ENCODE measurements at regions not wholly inside any gene's neighbourhood (a gene's known extent, or its start where the extent isn't known, plus 50 kb on each side); places are given as distances from the start of the nearest gene placed in this dataset.

DNA sequence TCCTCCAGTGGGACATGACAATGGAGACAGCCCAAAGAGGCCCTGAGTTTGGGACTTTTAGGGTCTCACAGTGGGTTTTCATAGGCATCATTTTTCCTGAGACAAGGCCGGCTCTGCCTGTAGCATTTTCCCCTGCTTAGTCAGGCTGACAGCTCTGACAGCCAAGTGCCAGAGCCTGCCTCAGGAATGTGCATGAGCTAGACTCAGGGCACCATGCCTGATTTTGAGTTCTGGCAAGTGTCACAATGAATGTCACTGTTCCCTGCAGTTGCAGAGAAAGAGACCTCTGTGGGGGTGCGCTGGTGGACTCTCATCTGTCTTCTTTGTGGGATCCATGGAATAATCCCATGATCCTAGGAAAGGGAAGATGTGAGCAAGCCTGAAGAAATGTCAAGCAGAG lies 343.3 kb upstream of the TSPY4 start:
- DNase-seq (ENCODE audit: low read depth): peak; percentile 70
- H3K4me3 ChIP-seq (ENCODE audit: low read length): no peak overlapping the region
- no peak for TF ChIP-seq CTCF (conservative IDR thresholded peaks at IDR 0.05; ENCODE audit: low read length)

DNA sequence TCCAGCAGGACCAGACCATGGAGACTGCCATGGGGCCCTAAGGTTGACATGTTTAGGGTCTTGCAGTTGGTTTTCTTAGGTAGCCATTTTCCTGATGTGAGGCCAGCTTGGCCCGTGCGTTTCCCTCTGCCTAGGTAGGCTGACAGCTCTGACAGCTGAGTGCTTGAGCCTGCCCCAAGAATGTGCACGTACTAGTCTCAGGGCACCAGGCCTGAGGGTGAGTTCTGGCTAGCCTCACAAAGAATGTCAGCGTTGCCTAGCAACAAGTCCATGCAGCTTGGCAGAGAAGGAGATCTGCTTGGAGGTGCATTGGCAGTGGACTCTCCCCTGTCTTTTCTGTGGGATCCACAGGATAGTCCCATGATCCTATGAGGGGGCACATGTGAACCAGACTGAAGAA lies 336.0 kb upstream of the TSPY4 start:
- TF ChIP-seq CTCF (conservative IDR thresholded peaks at IDR 0.05; ENCODE audit: low read length): no peak
- no peak overlapping the region for H3K4me3 ChIP-seq (ENCODE audit: low read length)
- DNase-seq (ENCODE audit: low read depth): peak; percentile 36

- no peak for DNase-seq (ENCODE audit: low read depth)
- no peak for TF ChIP-seq CTCF (conservative IDR thresholded peaks at IDR 0.05; ENCODE audit: low read length)
Measured at GRCh38 chrY:9003739-9004138, 333.5 kb upstream of the TSPY4 start.

GRCh38 chrY:9008648-9009047 lies 328.6 kb upstream of the TSPY4 start:
- peak; percentile 79 for DNase-seq (ENCODE audit: low read depth)
- H3K4me3 ChIP-seq (ENCODE audit: low read length): no peak overlapping the region
- no peak for TF ChIP-seq CTCF (conservative IDR thresholded peaks at IDR 0.05; ENCODE audit: low read length)

More at GRCh38 chrY:9003739-9004138, 333.5 kb upstream of the TSPY4 start:
- no peak overlapping the region for H3K4me3 ChIP-seq (ENCODE audit: low read length)

GRCh38 chrY:9016916-9017315 lies 320.3 kb upstream of the TSPY4 start:
- peak; percentile 83 for DNase-seq (ENCODE audit: low read depth)

DNA sequence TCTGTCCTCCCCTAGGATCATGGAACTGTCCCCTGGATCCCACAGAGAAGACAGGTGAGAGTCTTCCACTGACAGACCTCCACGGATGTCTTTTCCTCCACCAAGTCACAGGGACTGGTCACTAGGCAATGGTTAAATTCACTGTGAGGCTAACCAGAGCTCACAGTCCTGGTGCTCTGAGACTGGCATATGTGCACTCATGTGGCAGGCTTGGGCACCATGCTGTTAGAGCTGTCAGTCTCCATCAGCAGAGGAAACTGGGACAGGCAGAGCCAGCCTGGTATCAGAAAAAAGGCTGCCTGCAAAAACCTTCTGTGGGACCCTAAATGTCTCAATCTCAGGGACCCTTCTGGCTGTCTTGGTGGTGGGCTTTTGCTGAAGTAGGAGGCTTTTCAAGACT lies 318.9 kb upstream of the TSPY4 start:
- no peak for TF ChIP-seq CTCF (conservative IDR thresholded peaks at IDR 0.05; ENCODE audit: low read length)
- no peak overlapping the region for H3K4me3 ChIP-seq (ENCODE audit: low read length)
- DNase-seq (ENCODE audit: low read depth): no peak

More at GRCh38 chrY:9016916-9017315, 320.3 kb upstream of the TSPY4 start:
- no peak for TF ChIP-seq CTCF (conservative IDR thresholded peaks at IDR 0.05; ENCODE audit: low read length)
- no peak overlapping the region for H3K4me3 ChIP-seq (ENCODE audit: low read length)

DNA sequence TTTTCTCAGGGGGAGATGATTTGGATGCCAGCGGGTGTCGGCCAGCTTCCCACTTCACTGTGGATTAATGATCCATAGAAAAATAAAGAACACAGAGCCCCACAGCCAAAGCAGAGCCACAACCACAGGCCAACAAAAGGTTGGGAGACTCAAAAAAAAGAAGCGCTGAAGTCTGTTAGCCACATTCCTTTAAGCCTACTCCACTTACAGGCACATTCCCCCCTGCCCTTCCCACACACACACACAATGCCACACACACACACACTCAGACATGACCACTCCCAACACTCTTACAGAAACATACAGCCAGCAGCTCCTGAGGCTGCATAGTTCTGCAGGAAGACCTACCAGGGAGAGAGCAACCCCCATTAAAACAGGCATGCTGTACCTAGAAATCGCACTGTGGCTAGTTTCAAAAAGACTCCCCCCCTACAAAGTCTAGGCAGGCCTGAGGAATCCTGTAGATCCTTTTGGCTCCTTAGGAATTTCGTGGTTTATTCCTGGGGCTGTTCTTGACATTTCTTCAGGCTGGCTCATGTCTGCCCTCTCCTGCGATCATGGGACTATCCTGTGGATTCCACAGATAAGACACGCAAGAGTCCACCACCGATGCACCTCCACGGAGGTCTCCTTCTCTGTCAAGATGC lies 309.4 kb upstream of the TSPY4 start:
- no peak for TF ChIP-seq CTCF (conservative IDR thresholded peaks at IDR 0.05; ENCODE audit: low read length)
- no peak overlapping the region for H3K4me3 ChIP-seq (ENCODE audit: low read length)
- DNase-seq (ENCODE audit: low read depth): peak; percentile 76
